KMS-11 (cell line): ENCODE measurements at regions not wholly inside any gene's neighbourhood (a gene's known extent, or its start where the extent isn't known, plus 50 kb on each side); places are given as distances from the start of the nearest gene placed in this dataset.
"Not testable (repeated sequence)": the region's sequence is repeated elsewhere in the genome, so short reads cannot be mapped to it uniquely, and the experiment has no call there.

Experiments
- H2AFZ ChIP-seq: fragments of 200-600 bp; sonication (generic); 2 replicates; pipeline ENCODE4 v1.6.1; 2016; ENCODE audit warnings: antibody characterized with exemption, mixed run types, low read depth
- H3K27ac ChIP-seq: fragments of 200-600 bp; sonication (generic); 2 replicates; pipeline ENCODE4 v1.6.1; 2016; ENCODE audit warnings: mild to moderate bottlenecking, mixed run types
- H3K27me3 ChIP-seq: fragments of 200-600 bp; sonication (generic); 2 replicates; pipeline ENCODE4 v1.6.1; 2017; ENCODE audit warnings: mild to moderate bottlenecking, low read depth, mixed run types, moderate library complexity; ENCODE audit not compliant: insufficient read depth
- H3K36me3 ChIP-seq: fragments of 200-600 bp; sonication (generic); 2 replicates; pipeline ENCODE4 v1.6.1; 2017; ENCODE audit warnings: mild to moderate bottlenecking, mixed run types; ENCODE audit not compliant: insufficient read depth
- H3K4me1 ChIP-seq: fragments of 200-600 bp; sonication (generic); 2 replicates; pipeline ENCODE4 v1.6.1; 2016; ENCODE audit warnings: mild to moderate bottlenecking, low read depth, mixed run types; ENCODE audit not compliant: poor library complexity, severe bottlenecking
- H3K4me2 ChIP-seq: fragments of 200-600 bp; sonication (generic); 2 replicates; pipeline ENCODE4 v1.7.0; 2016; ENCODE audit warnings: mild to moderate bottlenecking, mixed run types
- H3K4me3 ChIP-seq: fragments of 200-600 bp; sonication (generic); IDR thresholded peaks from 2 replicates; pipeline ENCODE4 v1.6.1; 2017; ENCODE audit warnings: low read depth, low read length, mixed read lengths; ENCODE audit not compliant: insufficient read depth
- H3K79me2 ChIP-seq: fragments of 200-600 bp; sonication (generic); 2 replicates; pipeline ENCODE4 v1.6.1; 2016; ENCODE audit warnings: low read depth, mixed run types; ENCODE audit not compliant: insufficient read depth
- H3K9ac ChIP-seq: fragments of 200-600 bp; sonication (generic); 2 replicates; pipeline ENCODE4 v1.6.1; 2016; ENCODE audit warnings: mild to moderate bottlenecking, mixed run types
- H4K20me1 ChIP-seq: fragments of 200-600 bp; sonication (generic); 2 replicates; pipeline ENCODE4 v1.6.1; 2016; ENCODE audit warnings: mild to moderate bottlenecking, mixed run types; ENCODE audit not compliant: insufficient read depth
- TF ChIP-seq, protein P1 (sequence below): fragments of 200-600 bp; sonication (generic); conservative IDR thresholded peaks from 2 replicates; pipeline ENCODE4 v1.6.1; 2017; ENCODE audit warnings: low read depth, mild to moderate bottlenecking, antibody characterized with exemption, low read length, moderate library complexity, mixed read lengths

DNA sequence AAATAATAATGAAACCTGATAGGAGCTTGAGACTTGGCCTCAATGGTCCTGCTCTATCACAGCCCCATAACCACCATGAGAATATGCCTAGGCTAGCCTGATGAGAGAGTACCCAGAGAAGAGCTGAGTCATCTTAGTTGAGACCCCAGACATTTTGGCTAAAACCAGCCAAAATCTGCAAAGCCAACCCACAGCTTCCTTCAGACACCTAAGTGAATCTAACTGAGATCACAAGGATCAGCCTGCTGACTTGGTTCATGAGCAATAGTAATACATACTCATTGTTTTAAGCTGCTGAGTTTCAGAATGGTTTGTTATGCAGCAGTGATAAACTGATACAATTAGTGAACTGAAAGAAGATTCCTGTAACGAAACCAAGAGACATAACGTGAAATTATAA is 473.7 kb upstream of the PTGER4 start:
- H4K20me1 ChIP-seq: no peaks in the 10 kb centered on the region
- no peaks in the 10 kb centered on the region for H3K79me2 ChIP-seq
- no peak overlapping the region for H3K4me3 ChIP-seq
- H3K9ac ChIP-seq: no peak overlapping the region
- no peaks in the 10 kb centered on the region for H3K36me3 ChIP-seq
- no peak overlapping the region for H3K4me2 ChIP-seq
- no peak overlapping the region for H3K27ac ChIP-seq
- H2AFZ ChIP-seq: no peak overlapping the region
- H3K4me1 ChIP-seq: peaks cover 7% of the 10 kb centered on the region
- TF ChIP-seq, protein P1, sequence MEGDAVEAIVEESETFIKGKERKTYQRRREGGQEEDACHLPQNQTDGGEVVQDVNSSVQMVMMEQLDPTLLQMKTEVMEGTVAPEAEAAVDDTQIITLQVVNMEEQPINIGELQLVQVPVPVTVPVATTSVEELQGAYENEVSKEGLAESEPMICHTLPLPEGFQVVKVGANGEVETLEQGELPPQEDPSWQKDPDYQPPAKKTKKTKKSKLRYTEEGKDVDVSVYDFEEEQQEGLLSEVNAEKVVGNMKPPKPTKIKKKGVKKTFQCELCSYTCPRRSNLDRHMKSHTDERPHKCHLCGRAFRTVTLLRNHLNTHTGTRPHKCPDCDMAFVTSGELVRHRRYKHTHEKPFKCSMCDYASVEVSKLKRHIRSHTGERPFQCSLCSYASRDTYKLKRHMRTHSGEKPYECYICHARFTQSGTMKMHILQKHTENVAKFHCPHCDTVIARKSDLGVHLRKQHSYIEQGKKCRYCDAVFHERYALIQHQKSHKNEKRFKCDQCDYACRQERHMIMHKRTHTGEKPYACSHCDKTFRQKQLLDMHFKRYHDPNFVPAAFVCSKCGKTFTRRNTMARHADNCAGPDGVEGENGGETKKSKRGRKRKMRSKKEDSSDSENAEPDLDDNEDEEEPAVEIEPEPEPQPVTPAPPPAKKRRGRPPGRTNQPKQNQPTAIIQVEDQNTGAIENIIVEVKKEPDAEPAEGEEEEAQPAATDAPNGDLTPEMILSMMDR: no peak
- H3K27me3 ChIP-seq: no peaks in the 10 kb centered on the region

DNA sequence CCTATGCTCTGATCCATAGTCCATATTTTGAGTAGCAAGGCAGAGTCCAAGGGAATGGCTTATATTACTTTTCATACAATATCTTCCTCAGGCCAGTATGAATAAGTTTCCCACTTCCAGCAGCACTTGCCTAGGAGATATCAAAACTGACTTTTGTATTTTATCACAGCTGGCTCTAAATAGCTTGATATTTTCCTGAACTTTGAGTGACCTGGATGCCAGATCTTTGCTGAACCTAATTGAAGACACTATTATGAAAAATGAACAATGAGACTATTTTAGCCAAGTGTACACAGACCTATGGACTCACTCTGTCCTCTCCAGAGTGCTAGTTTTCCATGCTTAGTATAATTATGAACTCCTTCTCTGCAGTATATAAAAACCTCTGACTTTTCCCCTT is 475.6 kb upstream of the PTGER4 start:
- Histone ChIP-seq H3K9ac (no peak overlapping the region), H2AFZ (no peak overlapping the region), H3K4me2 (no peak overlapping the region), H4K20me1 (no peaks in the 10 kb centered on the region), H3K27ac (no peak overlapping the region), H3K4me3 (no peak overlapping the region), H3K36me3 (no peaks in the 10 kb centered on the region), H3K4me1 (no peaks in the 10 kb centered on the region), H3K79me2 (no peaks in the 10 kb centered on the region), H3K27me3 (no peaks in the 10 kb centered on the region)
- TF ChIP-seq, protein P1: no peak

DNA sequence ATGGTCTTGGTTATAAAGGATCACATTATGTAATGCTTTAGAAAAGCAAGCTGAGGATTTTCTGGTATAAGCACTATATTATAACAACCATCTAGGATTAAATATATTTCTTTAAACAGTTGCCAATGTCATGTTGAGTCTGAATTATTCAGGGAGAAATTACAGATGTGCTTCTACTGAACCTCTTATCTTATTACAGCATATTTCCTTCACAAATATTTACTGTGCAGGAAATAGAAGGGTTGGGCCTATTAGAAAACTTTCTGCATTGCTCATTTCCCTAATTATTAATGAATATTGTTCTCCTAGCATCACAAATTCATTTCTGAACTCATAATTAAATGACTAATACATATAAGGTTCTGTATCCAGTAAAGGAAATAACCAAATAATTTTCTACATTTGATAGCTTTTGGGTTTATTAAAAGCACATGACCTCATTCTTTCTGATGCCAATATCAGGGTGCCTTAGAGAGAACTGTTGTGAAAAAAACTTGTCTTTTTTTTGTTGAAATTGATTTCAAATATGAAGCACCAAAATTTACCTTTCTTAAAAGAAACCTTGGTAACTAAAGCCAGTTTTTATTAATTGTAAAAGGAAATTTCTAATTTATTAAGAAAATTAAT is 476.8 kb upstream of the PTGER4 start:
- Histone ChIP-seq H3K27me3 (no peaks in the 10 kb centered on the region), H3K4me1 (no peaks in the 10 kb centered on the region), H3K27ac (no peak overlapping the region), H3K9ac (no peak overlapping the region), H3K4me2 (no peak overlapping the region), H3K36me3 (no peaks in the 10 kb centered on the region), H3K4me3 (no peak overlapping the region), H4K20me1 (no peaks in the 10 kb centered on the region), H2AFZ (no peak overlapping the region), H3K79me2 (no peaks in the 10 kb centered on the region)
- TF ChIP-seq, protein P1: no peak

DNA sequence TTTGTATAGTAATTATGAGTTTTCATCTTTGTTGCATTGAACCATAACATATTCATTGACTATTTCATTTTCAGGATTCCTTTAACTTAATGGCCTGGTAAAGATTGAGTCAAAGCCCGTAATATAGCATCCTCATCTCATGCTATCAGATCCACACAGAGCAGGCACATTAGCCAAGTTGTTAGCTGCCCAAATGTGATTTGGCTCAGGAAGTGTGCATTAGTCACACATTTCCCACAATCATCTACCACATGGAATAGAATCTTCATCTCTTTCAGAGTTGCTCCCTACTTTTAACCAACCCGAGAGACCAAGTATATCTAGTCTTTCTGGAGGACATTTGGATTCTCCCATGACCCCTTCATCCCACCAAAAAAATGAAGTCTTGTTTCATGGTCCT is 481.0 kb upstream of the PTGER4 start:
- TF ChIP-seq, protein P1: no peak
- no peak overlapping the region for H2AFZ ChIP-seq

DNA sequence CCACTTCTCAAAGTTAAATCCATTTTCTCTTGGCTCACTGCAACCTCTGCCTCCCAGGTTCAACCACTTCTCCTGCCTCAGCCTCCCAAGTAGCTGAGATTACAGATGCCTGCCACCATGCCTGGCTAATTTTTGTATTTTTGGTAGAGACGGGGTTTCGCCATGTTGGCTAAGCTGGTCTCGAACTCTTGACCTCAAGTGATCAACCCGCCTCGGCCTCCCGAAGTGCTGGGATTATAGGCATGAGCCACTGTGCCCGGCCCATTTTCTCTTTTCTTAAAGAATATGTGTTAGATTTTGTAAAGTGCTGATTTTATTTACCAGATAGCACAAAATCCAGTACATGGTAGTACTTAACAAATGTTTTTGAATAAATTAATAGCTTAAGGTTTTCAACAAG is 484.1 kb upstream of the PTGER4 start:
- H4K20me1 ChIP-seq, H3K27ac ChIP-seq, H3K4me1 ChIP-seq, H3K4me2 ChIP-seq, H3K27me3 ChIP-seq, H3K9ac ChIP-seq, H3K36me3 ChIP-seq, H3K4me3 ChIP-seq, H3K79me2 ChIP-seq, H2AFZ ChIP-seq: not testable (repeated sequence)

More for the DNA sequence above, 481.0 kb upstream of the PTGER4 start:
- H3K27ac ChIP-seq: no peak overlapping the region
- no peaks in the 10 kb centered on the region for H3K36me3 ChIP-seq
- H3K27me3 ChIP-seq: no peaks in the 10 kb centered on the region
- no peaks in the 10 kb centered on the region for H4K20me1 ChIP-seq
- no peak overlapping the region for H3K9ac ChIP-seq
- no peaks in the 10 kb centered on the region for H3K79me2 ChIP-seq
- H3K4me2 ChIP-seq: no peak overlapping the region
- H3K4me3 ChIP-seq: no peak overlapping the region
- H3K4me1 ChIP-seq: no peaks in the 10 kb centered on the region
